WERI-Rb-1 (cell line): ENCODE measurements at regions not wholly inside any gene's neighbourhood (a gene's known extent, or its start where the extent isn't known, plus 50 kb on each side); places are given as distances from the start of the nearest gene placed in this dataset.
A peak's percentile ranks its signal among the peaks of the same experiment; 100 is the strongest.
"Not testable (repeated sequence)": the region's sequence is repeated elsewhere in the genome, so short reads cannot be mapped to it uniquely, and the experiment has no call there.

Experiments
- DNase-seq: peaks from one replicate; pipeline ENCODE4 v3.0.0-alpha.2; 2020
- H3K27ac ChIP-seq: fragments of 250-450 bp; sonication (Bioruptor Pico); 2 replicates; pipeline ENCODE4 v1.5.1; 2020; ENCODE audit warnings: mild to moderate bottlenecking, moderate library complexity
- H3K27me3 ChIP-seq: fragments of 250-450 bp; sonication (Bioruptor Pico); 2 replicates; pipeline ENCODE4 v1.5.1; 2021; ENCODE audit warnings: mild to moderate bottlenecking, low read depth, moderate library complexity; ENCODE audit not compliant: insufficient read depth, severe bottlenecking
- H3K36me3 ChIP-seq: fragments of 250-450 bp; sonication (Bioruptor Pico); 2 replicates; pipeline ENCODE4 v1.5.1; 2020; ENCODE audit warnings: mild to moderate bottlenecking, moderate library complexity
- H3K4me3 ChIP-seq: 2 replicates; pipeline ENCODE4 v1.5.1; 2011; ENCODE audit warnings: low read depth, mild to moderate bottlenecking, control low read depth, low read length
- H3K9me3 ChIP-seq: fragments of 250-450 bp; sonication (Bioruptor Pico); 2 replicates; pipeline ENCODE4 v1.5.1; 2021; ENCODE audit warnings: mild to moderate bottlenecking, moderate library complexity; ENCODE audit not compliant: severe bottlenecking
- TF ChIP-seq, protein P1 (sequence below): IDR thresholded peaks from 2 replicates; pipeline ENCODE4 v1.5.1; 2011; ENCODE audit warnings: low read depth, mild to moderate bottlenecking, control low read depth, inconsistent platforms, low read length

DNA sequence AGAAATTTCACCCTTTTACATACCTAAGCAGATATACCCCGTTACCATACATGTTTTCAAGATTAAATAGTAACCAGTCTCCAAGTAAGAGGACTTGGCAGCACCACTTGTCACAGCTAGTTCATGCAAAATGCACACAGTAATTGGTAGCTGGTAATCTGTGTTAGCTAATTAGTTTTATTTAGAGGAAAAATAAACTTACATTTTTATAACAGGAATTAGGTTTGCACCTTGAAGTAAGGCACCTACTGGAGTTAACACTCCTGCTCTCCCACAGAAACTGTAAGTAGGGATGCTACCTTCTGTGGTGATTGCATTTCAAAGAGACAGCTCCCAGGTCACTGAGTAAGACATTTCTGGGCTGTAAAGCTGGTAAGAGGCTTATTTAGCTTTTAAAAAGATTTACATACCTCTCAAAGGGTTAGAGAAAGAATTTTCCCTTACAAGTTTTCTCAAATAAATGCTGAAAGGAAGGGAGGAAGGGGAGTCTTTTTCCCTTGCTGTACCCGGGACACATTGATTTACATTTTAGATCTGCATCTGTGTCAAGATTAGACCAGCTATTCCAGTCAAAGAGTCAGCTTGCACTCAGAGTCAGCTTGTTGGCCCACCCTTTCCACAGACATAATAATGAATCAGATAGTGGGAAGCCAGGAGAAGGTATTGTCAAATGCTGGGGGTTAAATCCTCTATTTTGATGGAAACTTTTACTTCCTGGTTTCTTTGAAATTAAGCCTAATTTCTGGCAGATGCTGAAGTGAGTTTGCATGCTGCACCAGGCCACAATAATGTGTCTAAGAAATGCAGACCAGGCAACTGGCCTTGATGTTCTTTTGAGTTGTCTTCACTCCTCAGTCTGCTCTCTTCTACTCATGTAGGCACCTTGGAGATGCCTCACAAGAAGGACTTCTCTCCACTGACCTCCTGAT, 77.6 kb upstream of the CHD2 start:
- Histone ChIP-seq H3K9me3 (no peaks in the 10 kb centered on the region), H3K27me3 (no peaks in the 10 kb centered on the region), H3K36me3 (no peaks in the 10 kb centered on the region), H3K27ac (peak overlapping the region; percentile 50), H3K4me3 (no peak overlapping the region)
- DNase-seq = peak; percentile 42
- TF ChIP-seq, protein P1, sequence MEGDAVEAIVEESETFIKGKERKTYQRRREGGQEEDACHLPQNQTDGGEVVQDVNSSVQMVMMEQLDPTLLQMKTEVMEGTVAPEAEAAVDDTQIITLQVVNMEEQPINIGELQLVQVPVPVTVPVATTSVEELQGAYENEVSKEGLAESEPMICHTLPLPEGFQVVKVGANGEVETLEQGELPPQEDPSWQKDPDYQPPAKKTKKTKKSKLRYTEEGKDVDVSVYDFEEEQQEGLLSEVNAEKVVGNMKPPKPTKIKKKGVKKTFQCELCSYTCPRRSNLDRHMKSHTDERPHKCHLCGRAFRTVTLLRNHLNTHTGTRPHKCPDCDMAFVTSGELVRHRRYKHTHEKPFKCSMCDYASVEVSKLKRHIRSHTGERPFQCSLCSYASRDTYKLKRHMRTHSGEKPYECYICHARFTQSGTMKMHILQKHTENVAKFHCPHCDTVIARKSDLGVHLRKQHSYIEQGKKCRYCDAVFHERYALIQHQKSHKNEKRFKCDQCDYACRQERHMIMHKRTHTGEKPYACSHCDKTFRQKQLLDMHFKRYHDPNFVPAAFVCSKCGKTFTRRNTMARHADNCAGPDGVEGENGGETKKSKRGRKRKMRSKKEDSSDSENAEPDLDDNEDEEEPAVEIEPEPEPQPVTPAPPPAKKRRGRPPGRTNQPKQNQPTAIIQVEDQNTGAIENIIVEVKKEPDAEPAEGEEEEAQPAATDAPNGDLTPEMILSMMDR = no peak

DNA sequence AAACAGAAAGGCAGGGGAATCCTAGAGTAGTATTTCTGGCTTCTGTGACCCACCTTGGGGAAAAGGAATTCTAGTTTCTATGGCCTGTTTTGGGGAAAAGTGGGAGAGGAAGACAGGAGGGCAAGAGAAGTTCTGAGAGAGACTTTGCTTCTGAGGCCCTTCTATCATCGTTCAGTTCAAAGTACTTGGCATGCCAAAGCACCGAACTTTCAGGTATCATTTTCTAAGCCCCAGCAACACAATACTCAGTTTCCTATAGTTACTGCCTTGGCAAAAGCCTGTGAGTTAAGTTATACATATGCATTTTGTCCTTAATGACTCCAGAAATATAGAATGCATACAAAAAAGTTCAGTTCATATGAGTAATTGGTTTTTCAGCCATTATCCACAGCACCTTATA, 74.1 kb upstream of the CHD2 start:
- TF ChIP-seq, protein P1 = no peak
- no peaks in the 10 kb centered on the region for H3K9me3 ChIP-seq
- H3K27ac ChIP-seq = no peak overlapping the region
- no peaks in the 10 kb centered on the region for H3K36me3 ChIP-seq
- DNase-seq = no peak
- H3K27me3 ChIP-seq = no peaks in the 10 kb centered on the region
- no peak overlapping the region for H3K4me3 ChIP-seq

DNA sequence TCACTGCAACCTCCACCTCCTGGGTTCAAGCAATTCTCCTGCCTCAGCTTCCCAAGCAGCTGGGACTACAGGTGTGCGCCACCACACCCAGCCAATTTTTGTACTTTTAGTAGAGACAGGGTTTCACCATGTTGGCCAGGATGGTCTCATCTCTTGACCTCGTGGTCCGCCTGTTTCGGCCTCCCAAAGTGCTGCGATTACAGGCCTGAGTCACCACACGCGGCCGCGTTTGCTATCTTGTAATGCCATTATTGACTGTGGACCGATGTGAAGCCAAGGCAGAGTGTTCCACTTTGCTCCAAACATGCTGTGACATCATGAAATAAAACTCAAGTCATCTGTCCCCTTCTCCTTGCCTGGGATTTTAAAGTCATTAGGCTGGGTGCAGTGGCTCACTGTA, 72.1 kb upstream of the CHD2 start:
- not testable (repeated sequence) for H3K36me3 ChIP-seq, H3K9me3 ChIP-seq, H3K27me3 ChIP-seq, DNase-seq, H3K27ac ChIP-seq, H3K4me3 ChIP-seq

DNA sequence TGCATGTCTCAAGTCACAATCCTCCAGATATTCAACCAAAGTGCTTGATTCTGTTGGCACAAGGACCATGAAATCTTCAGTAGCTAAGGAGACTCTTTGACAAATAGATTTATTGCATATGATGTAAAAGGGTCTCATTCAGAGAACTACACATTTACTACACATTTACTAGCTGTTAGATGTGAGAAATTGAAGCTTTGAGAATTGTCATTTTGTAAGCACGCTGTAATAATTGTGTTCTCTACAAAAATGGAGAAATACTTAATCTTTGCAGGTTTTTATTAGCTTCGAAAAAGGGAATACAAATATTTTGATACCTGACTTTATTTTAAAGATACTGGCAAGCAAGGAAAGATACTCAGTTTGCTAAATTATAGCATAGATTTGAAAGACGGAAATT, 70.2 kb upstream of the CHD2 start:
- TF ChIP-seq, protein P1 = no peak
- H3K36me3 ChIP-seq = no peaks in the 10 kb centered on the region
- H3K9me3 ChIP-seq = no peaks in the 10 kb centered on the region
- H3K27ac ChIP-seq = peak overlapping the region; percentile 88
- no peaks in the 10 kb centered on the region for H3K27me3 ChIP-seq
- no peak overlapping the region for H3K4me3 ChIP-seq
- no peak for DNase-seq

DNA sequence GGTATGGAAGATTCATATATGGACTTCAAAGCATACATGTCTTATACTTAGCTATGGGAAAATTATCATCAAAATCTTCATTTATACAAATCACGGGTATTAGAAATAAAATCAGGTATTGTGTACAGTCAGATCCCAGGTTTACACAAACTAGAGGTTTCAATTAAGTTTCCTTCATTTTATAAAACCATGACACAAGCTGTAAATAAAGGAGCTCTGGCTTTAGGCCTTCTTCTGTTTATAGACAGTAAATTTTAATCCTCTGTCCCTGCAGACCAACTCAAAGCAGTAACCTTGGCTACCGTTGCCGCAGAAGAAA, 68.8 kb upstream of the CHD2 start:
- H3K27me3 ChIP-seq = no peaks in the 10 kb centered on the region
- peak overlapping the region; percentile 39 for H3K4me3 ChIP-seq
- TF ChIP-seq, protein P1 = no peak
- no peaks in the 10 kb centered on the region for H3K9me3 ChIP-seq
- peak overlapping the region; percentile 88 for H3K27ac ChIP-seq
- no peaks in the 10 kb centered on the region for H3K36me3 ChIP-seq
- no peak for DNase-seq

DNA sequence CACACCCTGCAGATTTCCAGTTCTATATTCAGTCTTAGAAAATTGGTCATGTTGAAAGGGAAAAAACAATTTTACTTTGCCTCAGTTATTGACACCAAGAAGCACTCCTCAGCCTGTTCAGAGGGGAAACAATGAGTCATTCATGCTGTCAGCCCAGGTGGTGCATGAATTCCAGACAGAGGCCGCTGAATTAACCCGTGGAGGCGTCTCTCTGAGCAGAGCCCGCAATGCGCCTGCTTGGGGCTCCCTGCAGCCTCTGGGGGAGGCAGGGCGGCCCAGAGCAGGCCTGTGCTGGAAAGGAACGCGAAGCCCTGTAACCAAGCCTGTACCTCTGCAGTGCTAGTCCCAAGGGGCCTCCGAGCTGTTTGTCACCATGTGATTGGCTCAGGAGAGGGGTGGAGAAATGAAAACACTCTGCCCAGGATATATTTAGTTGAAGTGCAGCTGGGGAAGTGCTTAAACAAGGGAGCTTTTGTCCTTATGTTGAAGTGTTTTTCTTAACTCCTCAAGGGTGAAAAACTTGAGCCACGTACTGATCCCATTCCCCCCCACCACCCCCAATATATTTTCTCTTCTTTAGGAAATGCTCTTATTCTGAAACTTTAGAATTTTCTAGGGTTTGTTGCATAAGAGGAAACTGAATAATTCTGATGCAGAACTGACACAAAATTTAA, 68.3 kb upstream of the CHD2 start:
- H3K9me3 ChIP-seq = no peaks in the 10 kb centered on the region
- H3K27me3 ChIP-seq = no peaks in the 10 kb centered on the region
- H3K27ac ChIP-seq = peak overlapping the region; percentile 88
- H3K36me3 ChIP-seq = no peaks in the 10 kb centered on the region
- peak; percentile 96 for DNase-seq
- TF ChIP-seq, protein P1 = no peak
- H3K4me3 ChIP-seq = peak overlapping the region; percentile 39
